ENCODE measurements at regions not wholly inside any gene's neighbourhood (a gene's known extent, or its start where the extent isn't known, plus 50 kb on each side); places are given as distances from the start of the nearest gene placed in this dataset.

DNA sequence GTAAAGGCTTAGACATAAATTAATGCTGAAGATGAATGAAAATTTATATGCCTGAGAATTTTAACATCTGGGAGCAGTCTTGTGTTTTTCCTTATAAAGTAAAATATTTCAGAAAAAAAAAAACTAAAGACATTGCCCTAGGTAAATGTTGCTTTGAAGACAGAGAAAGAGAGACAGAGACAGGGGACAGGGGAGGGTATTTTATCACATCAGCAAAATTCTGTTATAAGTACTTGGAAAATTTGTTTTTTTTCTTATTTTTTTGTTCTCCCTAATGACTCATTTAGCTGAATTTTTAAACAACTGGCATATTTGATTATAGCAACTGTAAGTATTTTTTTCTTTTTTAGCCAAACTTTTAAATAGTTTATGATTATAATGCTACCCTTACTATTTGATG, 1540.6 kb upstream of the GBE1 start:
- no peak overlapping the region for H3K4me2 ChIP-seq (ENCODE audit: low read depth, low read length, poor library complexity, severe bottlenecking)
- H4K20me1 ChIP-seq (ENCODE audit: insufficient read depth, low read length, poor library complexity, severe bottlenecking) = no peaks in the 10 kb centered on the region
- H2AFZ ChIP-seq (ENCODE audit: low read length) = no peak overlapping the region
- no peaks in the 10 kb centered on the region for H3F3A ChIP-seq (ENCODE audit: low read depth)
- TF ChIP-seq, protein P1, sequence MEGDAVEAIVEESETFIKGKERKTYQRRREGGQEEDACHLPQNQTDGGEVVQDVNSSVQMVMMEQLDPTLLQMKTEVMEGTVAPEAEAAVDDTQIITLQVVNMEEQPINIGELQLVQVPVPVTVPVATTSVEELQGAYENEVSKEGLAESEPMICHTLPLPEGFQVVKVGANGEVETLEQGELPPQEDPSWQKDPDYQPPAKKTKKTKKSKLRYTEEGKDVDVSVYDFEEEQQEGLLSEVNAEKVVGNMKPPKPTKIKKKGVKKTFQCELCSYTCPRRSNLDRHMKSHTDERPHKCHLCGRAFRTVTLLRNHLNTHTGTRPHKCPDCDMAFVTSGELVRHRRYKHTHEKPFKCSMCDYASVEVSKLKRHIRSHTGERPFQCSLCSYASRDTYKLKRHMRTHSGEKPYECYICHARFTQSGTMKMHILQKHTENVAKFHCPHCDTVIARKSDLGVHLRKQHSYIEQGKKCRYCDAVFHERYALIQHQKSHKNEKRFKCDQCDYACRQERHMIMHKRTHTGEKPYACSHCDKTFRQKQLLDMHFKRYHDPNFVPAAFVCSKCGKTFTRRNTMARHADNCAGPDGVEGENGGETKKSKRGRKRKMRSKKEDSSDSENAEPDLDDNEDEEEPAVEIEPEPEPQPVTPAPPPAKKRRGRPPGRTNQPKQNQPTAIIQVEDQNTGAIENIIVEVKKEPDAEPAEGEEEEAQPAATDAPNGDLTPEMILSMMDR (conservative IDR thresholded peaks at IDR 0.05; ENCODE audit: low read length) = no peak
- TF ChIP-seq EZH2phosphoT487 (IDR thresholded peaks at IDR 0.05; ENCODE audit: borderline replicate concordance) = no peak
- no peaks in the 10 kb centered on the region for H3K36me3 ChIP-seq (ENCODE audit: insufficient read depth, low read length)
- H3K4me1 ChIP-seq (ENCODE audit: insufficient read depth, low read length, poor library complexity, severe bottlenecking) = peaks cover 3% of the 10 kb centered on the region
- no peaks in the 10 kb centered on the region for H3K9me2 ChIP-seq (replicated peaks; ENCODE audit: low read depth, low read length)
- no peaks in the 10 kb centered on the region for H3K27me3 ChIP-seq (ENCODE audit: insufficient read depth, low read length, poor library complexity, severe bottlenecking)
- H3K9ac ChIP-seq (ENCODE audit: low read depth, low read length, poor library complexity, severe bottlenecking) = no peak overlapping the region
- H3K79me2 ChIP-seq (ENCODE audit: insufficient read depth, low read length) = no peaks in the 10 kb centered on the region
- no peaks in the 10 kb centered on the region for H3K9me3 ChIP-seq (ENCODE audit: insufficient read depth, low read depth, low read length)
- no peak overlapping the region for H3K4me3 ChIP-seq (ENCODE audit: low read length, poor library complexity, severe bottlenecking)

DNA sequence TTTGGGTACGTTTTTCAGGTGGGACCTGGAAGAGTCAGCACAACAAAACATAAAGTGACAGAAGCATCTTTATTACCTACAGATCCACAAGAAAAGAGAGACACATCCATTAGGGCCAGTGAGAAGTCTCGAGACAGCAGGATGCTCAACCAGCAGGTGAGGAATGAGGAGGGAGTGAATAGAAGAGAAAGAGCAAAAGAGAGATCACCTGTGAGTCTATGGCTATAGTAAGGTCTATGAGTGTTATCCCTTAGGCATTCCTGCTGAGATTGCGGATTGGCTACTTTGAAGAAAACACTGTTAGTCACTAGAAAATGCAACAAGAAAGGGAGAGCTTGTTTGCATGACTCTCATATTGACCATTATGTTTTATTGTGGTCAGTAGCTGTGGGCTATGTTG, 1556.2 kb upstream of the GBE1 start:
- Histone ChIP-seq H4K20me1 (ENCODE audit: insufficient read depth, low read length, poor library complexity, severe bottlenecking) (no peaks in the 10 kb centered on the region), H2AFZ (ENCODE audit: low read length) (no peak overlapping the region), H3K4me3 (ENCODE audit: low read length, poor library complexity, severe bottlenecking) (no peak overlapping the region), H3K4me2 (ENCODE audit: low read depth, low read length, poor library complexity, severe bottlenecking) (no peak overlapping the region), H3K36me3 (ENCODE audit: insufficient read depth, low read length) (no peaks in the 10 kb centered on the region), H3K4me1 (ENCODE audit: insufficient read depth, low read length, poor library complexity, severe bottlenecking) (peaks cover 8% of the 10 kb centered on the region), H3K9me3 (ENCODE audit: insufficient read depth, low read depth, low read length) (no peaks in the 10 kb centered on the region), H3K9me2 (replicated peaks; ENCODE audit: low read depth, low read length) (no peaks in the 10 kb centered on the region), H3K9ac (ENCODE audit: low read depth, low read length, poor library complexity, severe bottlenecking) (no peak overlapping the region), H3K79me2 (ENCODE audit: insufficient read depth, low read length) (no peaks in the 10 kb centered on the region), H3F3A (ENCODE audit: low read depth) (no peaks in the 10 kb centered on the region), H3K27me3 (ENCODE audit: insufficient read depth, low read length, poor library complexity, severe bottlenecking) (no peaks in the 10 kb centered on the region)
- TF ChIP-seq, protein P1 (conservative IDR thresholded peaks at IDR 0.05; ENCODE audit: low read length) = no peak
- no peak for TF ChIP-seq EZH2phosphoT487 (IDR thresholded peaks at IDR 0.05; ENCODE audit: borderline replicate concordance)

DNA sequence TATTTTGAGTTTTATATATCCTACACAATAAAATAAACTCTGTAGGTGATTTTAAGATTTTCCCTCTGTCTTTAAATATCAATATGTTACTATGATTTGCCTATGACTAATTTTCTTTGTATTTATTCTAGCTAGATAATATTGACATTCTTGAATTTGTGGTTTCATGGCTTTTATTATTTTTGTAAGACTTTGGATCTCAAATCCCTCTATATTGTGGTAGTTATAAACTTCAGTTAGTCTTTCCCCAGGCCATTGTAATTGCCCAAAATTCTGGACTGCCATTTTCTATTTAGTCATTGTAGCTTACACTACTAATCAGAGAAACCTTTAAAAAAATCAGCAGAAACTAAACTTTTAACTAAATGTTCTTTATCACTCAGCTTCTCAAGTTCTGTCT, 1559.3 kb upstream of the GBE1 start:
- H3K36me3 ChIP-seq (ENCODE audit: insufficient read depth, low read length) = no peaks in the 10 kb centered on the region
- no peak overlapping the region for H3K4me3 ChIP-seq (ENCODE audit: low read length, poor library complexity, severe bottlenecking)
- H4K20me1 ChIP-seq (ENCODE audit: insufficient read depth, low read length, poor library complexity, severe bottlenecking) = no peaks in the 10 kb centered on the region
- peaks cover 8% of the 10 kb centered on the region for H3K4me1 ChIP-seq (ENCODE audit: insufficient read depth, low read length, poor library complexity, severe bottlenecking)
- no peak for TF ChIP-seq EZH2phosphoT487 (IDR thresholded peaks at IDR 0.05; ENCODE audit: borderline replicate concordance)
- no peak overlapping the region for H3K9ac ChIP-seq (ENCODE audit: low read depth, low read length, poor library complexity, severe bottlenecking)
- no peaks in the 10 kb centered on the region for H3K27me3 ChIP-seq (ENCODE audit: insufficient read depth, low read length, poor library complexity, severe bottlenecking)
- H3K79me2 ChIP-seq (ENCODE audit: insufficient read depth, low read length) = no peaks in the 10 kb centered on the region
- H3K9me2 ChIP-seq (replicated peaks; ENCODE audit: low read depth, low read length) = no peaks in the 10 kb centered on the region
- H2AFZ ChIP-seq (ENCODE audit: low read length) = no peak overlapping the region
- H3F3A ChIP-seq (ENCODE audit: low read depth) = no peaks in the 10 kb centered on the region
- no peak overlapping the region for H3K4me2 ChIP-seq (ENCODE audit: low read depth, low read length, poor library complexity, severe bottlenecking)
- H3K9me3 ChIP-seq (ENCODE audit: insufficient read depth, low read depth, low read length) = no peaks in the 10 kb centered on the region

DNA sequence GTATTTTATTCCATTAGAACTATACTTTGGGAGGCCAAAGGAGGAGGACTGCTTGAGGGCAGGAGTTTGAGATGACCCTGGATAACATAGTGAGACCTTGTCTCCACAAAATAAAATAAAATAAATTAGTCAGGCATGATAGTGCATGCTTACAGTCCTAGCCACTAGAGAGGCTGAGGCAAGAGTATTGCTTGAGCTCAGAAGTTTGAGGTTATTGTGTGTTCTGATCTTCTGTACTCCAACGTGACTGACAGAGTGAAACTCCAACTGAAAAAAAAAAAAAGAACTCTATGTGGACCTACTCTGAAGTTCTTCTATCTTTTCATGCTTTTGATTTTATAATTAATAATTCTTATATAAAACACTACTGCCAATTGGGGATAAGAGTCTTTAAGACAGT, 1560.0 kb upstream of the GBE1 start:
- Histone ChIP-seq H3K9me2 (replicated peaks; ENCODE audit: low read depth, low read length) (no peaks in the 10 kb centered on the region), H3K36me3 (ENCODE audit: insufficient read depth, low read length) (no peaks in the 10 kb centered on the region), H3K27me3 (ENCODE audit: insufficient read depth, low read length, poor library complexity, severe bottlenecking) (no peaks in the 10 kb centered on the region), H3K4me2 (ENCODE audit: low read depth, low read length, poor library complexity, severe bottlenecking) (peak overlapping the region; percentile 53), H2AFZ (ENCODE audit: low read length) (no peak overlapping the region), H3K4me1 (ENCODE audit: insufficient read depth, low read length, poor library complexity, severe bottlenecking) (peaks cover 8% of the 10 kb centered on the region), H3K79me2 (ENCODE audit: insufficient read depth, low read length) (no peaks in the 10 kb centered on the region), H4K20me1 (ENCODE audit: insufficient read depth, low read length, poor library complexity, severe bottlenecking) (no peaks in the 10 kb centered on the region), H3F3A (ENCODE audit: low read depth) (no peaks in the 10 kb centered on the region), H3K4me3 (ENCODE audit: low read length, poor library complexity, severe bottlenecking) (no peak overlapping the region), H3K9ac (ENCODE audit: low read depth, low read length, poor library complexity, severe bottlenecking) (no peak overlapping the region), H3K9me3 (ENCODE audit: insufficient read depth, low read depth, low read length) (no peaks in the 10 kb centered on the region)
- no peak for TF ChIP-seq EZH2phosphoT487 (IDR thresholded peaks at IDR 0.05; ENCODE audit: borderline replicate concordance)
- TF ChIP-seq, protein P1 (conservative IDR thresholded peaks at IDR 0.05; ENCODE audit: low read length) = no peak
